ENCODE measurements at regions not wholly inside any gene's neighbourhood (a gene's known extent, or its start where the extent isn't known, plus 50 kb on each side); places are given as distances from the start of the nearest gene placed in this dataset.

DNA sequence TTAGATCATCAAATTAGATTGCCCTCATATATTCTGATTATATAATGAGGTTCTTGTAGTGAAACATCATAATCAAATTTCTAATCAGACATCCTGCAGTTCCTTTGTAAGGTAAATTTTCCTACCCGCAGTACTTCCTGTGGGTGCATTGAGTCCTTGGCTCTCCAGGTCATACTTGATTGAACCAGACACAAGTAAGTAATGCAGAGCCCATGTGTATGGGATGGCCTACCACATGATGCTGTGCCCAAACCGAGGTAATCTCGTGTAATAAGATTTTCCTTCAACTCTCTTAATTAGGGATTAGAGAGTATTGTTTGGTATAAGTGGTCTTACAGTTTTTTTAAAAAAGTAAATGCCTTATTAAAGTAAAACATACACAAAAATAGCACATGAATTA lies 1841.8 kb downstream of the PCDH7 start:
- Histone ChIP-seq H2BK120ac (ENCODE audit: low read depth, low read length, poor library complexity, severe bottlenecking) (no peak overlapping the region), H3K9me3 (ENCODE audit: control insufficient read depth, low read depth, low read length) (no peaks in the 10 kb centered on the region), H2BK20ac (ENCODE audit: low read depth, low read length, poor library complexity, severe bottlenecking) (no peak overlapping the region), H3K79me2 (ENCODE audit: insufficient read depth, low read length) (no peaks in the 10 kb centered on the region), H3K14ac (ENCODE audit: insufficient read depth, low read length) (no peak overlapping the region), H3K27me3 (ENCODE audit: insufficient read depth, low read length) (no peaks in the 10 kb centered on the region), H3K4me1 (ENCODE audit: insufficient read depth, low read length) (no peaks in the 10 kb centered on the region), H4K5ac (ENCODE audit: insufficient read length, low read depth, low read length) (no peak overlapping the region), H3K4ac (ENCODE audit: low read depth, low read length) (no peak overlapping the region), H4K91ac (ENCODE audit: insufficient read length, low read depth, low read length) (no peak overlapping the region), H3K23me2 (ENCODE audit: insufficient read length, low read depth, low read length, poor library complexity, severe bottlenecking) (no peaks in the 10 kb centered on the region), H3K9ac (ENCODE audit: extremely low read depth, insufficient read length, low read length) (no peak overlapping the region), H3T11ph (ENCODE audit: low read length) (no peak overlapping the region), H2BK15ac (ENCODE audit: low read depth, low read length) (no peak overlapping the region), H2BK5ac (ENCODE audit: insufficient read length, low read length) (no peak overlapping the region), H3K79me1 (ENCODE audit: insufficient read depth, low read depth, low read length, poor library complexity, severe bottlenecking) (no peaks in the 10 kb centered on the region), H3K4me2 (ENCODE audit: insufficient read depth, insufficient read length, low read length) (no peak overlapping the region), H4K8ac (replicated peaks; ENCODE audit: insufficient read length, low read depth, low read length) (no peak overlapping the region), H2AFZ (ENCODE audit: low read length) (no peak overlapping the region), H3K27ac (ENCODE audit: insufficient read length, low read depth, low read length) (no peak overlapping the region), H3K18ac (ENCODE audit: insufficient read length, low read depth, low read length) (no peak overlapping the region), H4K20me1 (ENCODE audit: control insufficient read depth, insufficient read depth, insufficient read length) (no peaks in the 10 kb centered on the region), H3K23ac (ENCODE audit: insufficient read length, low read depth, low read length) (no peak overlapping the region), H2AK5ac (ENCODE audit: insufficient read length, low read length) (no peak overlapping the region), H3K56ac (ENCODE audit: insufficient read length, low read depth, low read length) (no peak overlapping the region), H2BK12ac (ENCODE audit: insufficient read length, low read depth, low read length) (no peak overlapping the region)
- Mint-ChIP-seq H3K4me1 (peaks cover 4 to 5% of the 10 kb centered on the region in 2 experiments; a peak in 2 of 4 replicates), H3K9me3 (no peaks in the 10 kb centered on the region), H3K27me3 (ENCODE audit: low read depth) (no peaks in the 10 kb centered on the region), H3K27ac (no peak overlapping the region; a peak in 1 of 7 replicates), H3K36me3 (ENCODE audit: insufficient read depth in 1 of 3, low read depth in 3 of 3) (no peaks in the 10 kb centered on the region), H3K4me3 (no peak overlapping the region)
- TF ChIP-seq, protein P1, sequence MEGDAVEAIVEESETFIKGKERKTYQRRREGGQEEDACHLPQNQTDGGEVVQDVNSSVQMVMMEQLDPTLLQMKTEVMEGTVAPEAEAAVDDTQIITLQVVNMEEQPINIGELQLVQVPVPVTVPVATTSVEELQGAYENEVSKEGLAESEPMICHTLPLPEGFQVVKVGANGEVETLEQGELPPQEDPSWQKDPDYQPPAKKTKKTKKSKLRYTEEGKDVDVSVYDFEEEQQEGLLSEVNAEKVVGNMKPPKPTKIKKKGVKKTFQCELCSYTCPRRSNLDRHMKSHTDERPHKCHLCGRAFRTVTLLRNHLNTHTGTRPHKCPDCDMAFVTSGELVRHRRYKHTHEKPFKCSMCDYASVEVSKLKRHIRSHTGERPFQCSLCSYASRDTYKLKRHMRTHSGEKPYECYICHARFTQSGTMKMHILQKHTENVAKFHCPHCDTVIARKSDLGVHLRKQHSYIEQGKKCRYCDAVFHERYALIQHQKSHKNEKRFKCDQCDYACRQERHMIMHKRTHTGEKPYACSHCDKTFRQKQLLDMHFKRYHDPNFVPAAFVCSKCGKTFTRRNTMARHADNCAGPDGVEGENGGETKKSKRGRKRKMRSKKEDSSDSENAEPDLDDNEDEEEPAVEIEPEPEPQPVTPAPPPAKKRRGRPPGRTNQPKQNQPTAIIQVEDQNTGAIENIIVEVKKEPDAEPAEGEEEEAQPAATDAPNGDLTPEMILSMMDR (conservative IDR thresholded peaks at IDR 0.05) = no peak
- DNase-seq = no peak
- no CpG with 5 or more reads among the region's 3 CpGs for WGBS (ENCODE audit: extremely low coverage, insufficient read length, low lambda C conversion rate)

Measured in H9 (cell line).